ENCODE measurements at regions not wholly inside any gene's neighbourhood (a gene's known extent, or its start where the extent isn't known, plus 50 kb on each side); places are given as distances from the start of the nearest gene placed in this dataset.

GRCh38 chr7:126041472-126041871 is 1111.8 kb upstream of the POT1 start:
- H3K4me3 ChIP-seq (replicated peaks in 1 of 2; ENCODE audit: low read depth in 2 of 2, low read length in 2 of 2), result no peak overlapping the region
- no peak for DNase-seq (ENCODE audit: low read depth in 2 of 2)
- no peak for TF ChIP-seq CTCF (IDR thresholded peaks at IDR 0.05; ENCODE audit: low read depth, low read length)

GRCh38 chr7:126040114-126041045 is 1110.8 kb upstream of the POT1 start:
- no peak for DNase-seq (ENCODE audit: low read depth in 2 of 2)
- TF ChIP-seq CTCF (IDR thresholded peaks at IDR 0.05; ENCODE audit: low read depth, low read length), result no peak
- no peak overlapping the region for H3K4me3 ChIP-seq (replicated peaks in 1 of 2; ENCODE audit: low read depth in 2 of 2, low read length in 2 of 2)

- no peak overlapping the region for H3K4me3 ChIP-seq (replicated peaks in 1 of 2; ENCODE audit: low read depth in 2 of 2, low read length in 2 of 2)
Measured at GRCh38 chr7:126026421-126027088, 1096.9 kb upstream of the POT1 start.

GRCh38 chr7:126022452-126022851 is 1092.8 kb upstream of the POT1 start:
- H3K4me3 ChIP-seq (replicated peaks in 1 of 2; ENCODE audit: low read depth in 2 of 2, low read length in 2 of 2), result no peak overlapping the region
- TF ChIP-seq CTCF (IDR thresholded peaks at IDR 0.05; ENCODE audit: low read depth, low read length), result no peak
- no peak for DNase-seq (ENCODE audit: low read depth in 2 of 2)

More at GRCh38 chr7:126026421-126027088, 1096.9 kb upstream of the POT1 start:
- no peak for TF ChIP-seq CTCF (IDR thresholded peaks at IDR 0.05; ENCODE audit: low read depth, low read length)
- no peak for DNase-seq (ENCODE audit: low read depth in 2 of 2)

GRCh38 chr7:126016722-126017121 is 1087.1 kb upstream of the POT1 start:
- no peak for DNase-seq (ENCODE audit: low read depth in 2 of 2)
- H3K4me3 ChIP-seq (replicated peaks in 1 of 2; ENCODE audit: low read depth in 2 of 2, low read length in 2 of 2), result no peak overlapping the region
- no peak for TF ChIP-seq CTCF (IDR thresholded peaks at IDR 0.05; ENCODE audit: low read depth, low read length)

- TF ChIP-seq CTCF (IDR thresholded peaks at IDR 0.05; ENCODE audit: low read depth, low read length), result no peak
- DNase-seq (ENCODE audit: low read depth in 2 of 2), result no peak
- no peak overlapping the region for H3K4me3 ChIP-seq (replicated peaks in 1 of 2; ENCODE audit: low read depth in 2 of 2, low read length in 2 of 2)
Measured at GRCh38 chr7:126005064-126005463, 1075.4 kb upstream of the POT1 start.

Measured in cardiac fibroblast (primary cell).